MCF 10A (cell line): ENCODE measurements at regions not wholly inside any gene's neighbourhood (a gene's known extent, or its start where the extent isn't known, plus 50 kb on each side); places are given as distances from the start of the nearest gene placed in this dataset.

Source experiments
- BruUV-seq: library from RNA; stranded (reverse); fragments of 400-500 nt; replicated peaks from 2 replicates; lab custom pipeline; 2021; lab: Mats Ljungman, UMichigan
- CTCF ChIA-PET: fragments of 300-600 bp; sonication (Branson Sonifier 250); formaldehyde crosslinking; extraction: SDS; loops from one replicate; lab custom pipeline; 2021; ENCODE audit warnings: antibody characterized with exemption, inconsistent platforms; lab: Yijun Ruan, JAX
- POLR2A ChIA-PET: fragments of 300-600, 350-650 bp; sonication (Branson Sonifier 250); formaldehyde crosslinking; extraction: SDS; loops from one replicate; lab custom pipeline; 2020; ENCODE audit warnings: antibody characterized with exemption, inconsistent platforms; lab: Yijun Ruan, JAX
- DNase-seq: peaks from one replicate; pipeline ENCODE4 v3.0.0-alpha.2; 2018; ENCODE audit not compliant: unreplicated experiment
- H3K27ac Mint-ChIP-seq: one replicate; pipeline ENCODE4 v1.8.0; 2022; ENCODE audit warnings: mild to moderate bottlenecking, low read depth, mixed read lengths; ENCODE audit not compliant: unreplicated experiment
- H3K27me3 Mint-ChIP-seq: one replicate; pipeline ENCODE4 v1.8.0; 2022; ENCODE audit warnings: mixed read lengths; ENCODE audit not compliant: insufficient read depth, unreplicated experiment
- H3K36me3 Mint-ChIP-seq: one replicate; pipeline ENCODE4 v1.8.0; 2022; ENCODE audit warnings: mild to moderate bottlenecking, moderate library complexity, mixed read lengths; ENCODE audit not compliant: insufficient read depth, unreplicated experiment
- H3K4me1 Mint-ChIP-seq: one replicate; pipeline ENCODE4 v1.8.0; 2022; ENCODE audit warnings: mixed read lengths; ENCODE audit not compliant: insufficient read depth, unreplicated experiment
- H3K4me3 Mint-ChIP-seq: one replicate; pipeline ENCODE4 v1.8.0; 2022; ENCODE audit warnings: mild to moderate bottlenecking, moderate library complexity, mixed read lengths; ENCODE audit not compliant: unreplicated experiment
- H3K9me3 Mint-ChIP-seq: one replicate; pipeline ENCODE4 v1.8.0; 2022; ENCODE audit warnings: mixed read lengths; ENCODE audit not compliant: unreplicated experiment
- intact Hi-C: fragments of 100-400 bp; cut with micrococcal nuclease; formaldehyde crosslinking; loops from 2 replicates; pipeline ENCODE4 v1.14.1; 2022
- TF ChIP-seq, protein P1 (sequence below): fragments of 200-600 bp; IDR thresholded peaks from one replicate; pipeline ENCODE4 v1.8.0; 2022; ENCODE audit warnings: antibody characterized with exemption, mild to moderate bottlenecking; ENCODE audit not compliant: unreplicated experiment

DNA sequence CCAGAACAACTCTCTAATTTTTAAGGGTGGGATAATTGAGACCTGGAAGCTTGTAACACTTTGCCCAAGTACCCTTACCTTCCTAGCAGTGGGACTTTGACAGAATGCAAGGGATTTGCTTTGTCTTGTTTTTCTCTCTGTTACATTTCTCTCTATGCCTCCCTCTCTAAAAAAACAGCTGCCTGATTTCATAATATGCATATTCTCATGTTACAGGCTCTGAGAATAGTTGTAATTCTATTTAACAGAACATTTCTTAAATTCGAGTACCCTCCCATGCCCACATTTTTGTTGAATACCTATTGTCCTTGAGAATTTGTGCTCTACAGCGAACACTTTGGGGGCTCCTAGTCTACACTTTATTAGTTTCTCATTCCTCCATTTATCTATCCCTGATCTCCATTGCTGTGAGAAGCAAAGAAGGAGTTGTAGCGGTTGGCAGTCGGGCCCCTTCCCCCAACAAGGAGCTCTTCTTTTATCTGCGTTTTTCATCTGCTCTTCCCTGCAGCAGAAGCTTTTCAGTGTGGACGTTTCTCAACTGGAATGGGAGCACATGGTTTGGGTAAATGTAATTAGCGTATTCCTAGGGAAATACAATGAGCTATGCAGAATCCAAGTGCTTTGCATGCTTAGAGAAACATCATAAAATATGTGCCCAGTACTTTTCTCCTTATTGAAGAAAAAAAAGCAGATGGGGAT lies 117.7 kb upstream of the CCDC90B start:
- ChIA-PET POLR2A (no interaction called here), CTCF (interaction anchor here (0.6 to 0.8 kb wide), 4 partner anchors 11 to 118 kb away, joined by 3 to 5 read pairs (median 4); partner anchors contain the start of gene CCDC90B)
- TF ChIP-seq, protein P1, sequence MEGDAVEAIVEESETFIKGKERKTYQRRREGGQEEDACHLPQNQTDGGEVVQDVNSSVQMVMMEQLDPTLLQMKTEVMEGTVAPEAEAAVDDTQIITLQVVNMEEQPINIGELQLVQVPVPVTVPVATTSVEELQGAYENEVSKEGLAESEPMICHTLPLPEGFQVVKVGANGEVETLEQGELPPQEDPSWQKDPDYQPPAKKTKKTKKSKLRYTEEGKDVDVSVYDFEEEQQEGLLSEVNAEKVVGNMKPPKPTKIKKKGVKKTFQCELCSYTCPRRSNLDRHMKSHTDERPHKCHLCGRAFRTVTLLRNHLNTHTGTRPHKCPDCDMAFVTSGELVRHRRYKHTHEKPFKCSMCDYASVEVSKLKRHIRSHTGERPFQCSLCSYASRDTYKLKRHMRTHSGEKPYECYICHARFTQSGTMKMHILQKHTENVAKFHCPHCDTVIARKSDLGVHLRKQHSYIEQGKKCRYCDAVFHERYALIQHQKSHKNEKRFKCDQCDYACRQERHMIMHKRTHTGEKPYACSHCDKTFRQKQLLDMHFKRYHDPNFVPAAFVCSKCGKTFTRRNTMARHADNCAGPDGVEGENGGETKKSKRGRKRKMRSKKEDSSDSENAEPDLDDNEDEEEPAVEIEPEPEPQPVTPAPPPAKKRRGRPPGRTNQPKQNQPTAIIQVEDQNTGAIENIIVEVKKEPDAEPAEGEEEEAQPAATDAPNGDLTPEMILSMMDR = no peak
- H3K27me3 Mint-ChIP-seq = no peaks in the 10 kb centered on the region
- peaks cover 4% of the 10 kb centered on the region for H3K4me1 Mint-ChIP-seq
- BruUV-seq = no TSS peak
- peak overlapping the region; percentile 20 for H3K4me3 Mint-ChIP-seq
- no peak for DNase-seq
- no peak overlapping the region for H3K27ac Mint-ChIP-seq
- H3K9me3 Mint-ChIP-seq = no peaks in the 10 kb centered on the region
- no peaks in the 10 kb centered on the region for H3K36me3 Mint-ChIP-seq
- intact Hi-C loops = no loop called here

DNA sequence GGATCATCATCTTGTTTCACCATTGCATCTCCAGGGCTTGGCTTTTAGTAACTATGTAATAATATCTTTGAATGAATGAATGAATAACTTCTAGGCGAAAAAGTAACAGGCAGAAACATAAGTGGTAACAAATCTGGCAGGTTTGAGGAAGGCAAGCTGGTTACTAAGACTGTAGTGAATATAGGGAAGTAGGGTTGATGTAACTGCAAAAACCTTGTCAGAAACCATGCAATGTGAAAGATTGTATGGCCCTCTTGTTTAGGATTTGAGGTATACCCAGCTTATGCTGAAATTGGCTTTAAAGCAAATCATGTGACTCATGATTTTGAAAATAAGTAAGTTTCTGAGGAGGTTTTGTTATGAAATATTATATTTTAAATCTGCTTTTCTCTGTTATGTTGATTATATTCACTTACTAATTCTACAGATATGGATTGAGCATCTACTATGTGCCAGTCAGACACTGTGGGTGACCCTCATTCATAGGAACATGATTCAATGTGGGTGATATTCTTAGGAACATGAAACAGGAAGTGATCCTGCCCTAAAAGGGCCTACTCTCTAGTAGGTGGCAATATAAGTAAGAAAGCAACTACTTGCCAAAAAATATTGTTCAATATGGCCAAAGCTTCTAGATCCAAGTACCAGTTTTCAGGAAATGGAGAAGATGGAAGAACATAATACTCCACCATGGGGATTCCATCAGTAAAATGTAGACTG lies 115.5 kb upstream of the CCDC90B start:
- no peaks in the 10 kb centered on the region for H3K27me3 Mint-ChIP-seq
- BruUV-seq = no TSS peak
- H3K36me3 Mint-ChIP-seq = no peaks in the 10 kb centered on the region
- no peak for DNase-seq
- ChIA-PET CTCF (interaction anchor here (0.8 kb wide), 1 partner anchor 20 kb away, joined by 3 read pairs; no protein-coding TSS in a partner anchor), POLR2A (interaction anchor here (0.7 kb wide), 1 partner anchor 64 kb away, joined by 3 read pairs; no protein-coding TSS in a partner anchor)
- TF ChIP-seq, protein P1 = no peak
- no peak overlapping the region for H3K4me3 Mint-ChIP-seq
- no peaks in the 10 kb centered on the region for H3K9me3 Mint-ChIP-seq
- no peak overlapping the region for H3K27ac Mint-ChIP-seq
- intact Hi-C loops = no loop called here
- peaks cover 4% of the 10 kb centered on the region for H3K4me1 Mint-ChIP-seq

DNA sequence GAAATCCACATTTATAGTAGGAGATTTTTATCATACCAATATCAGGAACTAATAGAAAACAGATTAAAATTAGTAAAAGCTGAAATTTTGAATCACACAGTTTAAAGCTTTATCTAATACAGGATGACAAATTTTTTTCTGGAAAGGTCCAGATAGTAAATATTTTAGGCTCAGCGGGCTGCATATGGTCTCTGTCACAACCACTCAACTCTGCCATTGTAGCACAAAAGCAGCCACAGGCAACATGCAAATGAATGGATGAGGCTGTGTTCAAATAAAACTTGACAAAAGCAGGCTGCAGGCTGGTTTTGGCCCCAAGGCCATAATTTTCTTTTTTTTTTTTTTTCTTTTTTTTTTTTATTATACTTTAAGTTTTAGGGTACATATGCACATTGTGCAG lies 108.2 kb upstream of the CCDC90B start:
- DNase-seq = no peak
- POLR2A ChIA-PET = no interaction called here
- CTCF ChIA-PET = no interaction called here
- Mint-ChIP-seq H3K27me3 (no peaks in the 10 kb centered on the region), H3K4me1 (no peaks in the 10 kb centered on the region), H3K27ac (no peak overlapping the region), H3K9me3 (peaks cover 8% of the 10 kb centered on the region), H3K36me3 (no peaks in the 10 kb centered on the region), H3K4me3 (no peak overlapping the region)
- BruUV-seq = no TSS peak
- intact Hi-C loops = no loop called here
- TF ChIP-seq, protein P1 = no peak

DNA sequence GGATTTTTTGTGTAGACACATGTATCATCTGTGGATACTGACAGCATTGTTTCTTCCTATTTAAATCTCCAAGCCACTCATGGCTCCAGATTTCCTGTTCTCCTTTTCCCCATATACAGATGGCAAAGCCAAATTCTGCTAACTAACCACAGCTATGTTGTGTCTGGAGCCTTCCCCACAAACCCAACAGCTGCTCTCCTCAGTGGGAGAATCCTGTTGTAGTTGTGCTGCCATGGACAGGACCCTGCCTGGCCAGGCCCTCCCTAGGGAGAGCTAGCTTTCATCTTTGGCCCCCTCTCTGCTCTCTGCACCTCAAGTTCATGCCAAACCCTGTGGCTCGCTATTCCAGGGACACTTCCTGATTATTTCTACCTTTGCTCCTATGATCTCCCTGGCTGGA lies 106.4 kb upstream of the CCDC90B start:
- Mint-ChIP-seq H3K9me3 (peaks cover 8% of the 10 kb centered on the region), H3K27me3 (no peaks in the 10 kb centered on the region), H3K4me1 (no peaks in the 10 kb centered on the region), H3K36me3 (no peaks in the 10 kb centered on the region), H3K4me3 (no peak overlapping the region), H3K27ac (no peak overlapping the region)
- intact Hi-C loops = no loop called here
- CTCF ChIA-PET = interaction anchor here (1.1 kb wide), 1 partner anchor 11 kb away, joined by 5 read pairs; no protein-coding TSS in a partner anchor
- TF ChIP-seq, protein P1 = no peak
- no peak for DNase-seq
- POLR2A ChIA-PET = no interaction called here
- no TSS peak for BruUV-seq
